Transverse colon (tissue), 4 donors: ENCODE measurements at regions not wholly inside any gene's neighbourhood (a gene's known extent, or its start where the extent isn't known, plus 50 kb on each side); places are given as distances from the start of the nearest gene placed in this dataset.

ENCODE experiments used
- DNase-seq: peaks from one replicate; pipeline ENCODE4 v3.0.0-alpha.2; 2019
- H3K27ac ChIP-seq, 4 donors: fragments of 200-600 bp; sonication (generic); 2 replicates each; pipeline ENCODE4 v1.5.1; 2016 to 2018; ENCODE audit warnings: inconsistent platforms in 4 of 4
- H3K27me3 ChIP-seq: fragments of 200-600 bp; sonication (generic); 2 replicates; pipeline ENCODE4 v1.5.1; 2017; ENCODE audit warnings: inconsistent platforms
- H3K36me3 ChIP-seq, 4 donors: fragments of 200-600 bp; sonication (generic); 2 replicates each; pipeline ENCODE4 v1.5.1; 2017 to 2019; ENCODE audit warnings: inconsistent platforms in 4 of 4
- H3K4me1 ChIP-seq, 4 donors: fragments of 200-600 bp; sonication (generic); 2 replicates each; pipeline ENCODE4 v1.5.1; 2017 to 2020; ENCODE audit warnings: inconsistent platforms in 4 of 4
- H3K4me3 ChIP-seq, 4 donors: fragments of 200-600 bp; sonication (generic); 1 replicate in 1 of 4; 2 replicates in 3 of 4; pipeline versions ENCODE4 v1.5.1 to v1.6.1; 2017 to 2019; ENCODE audit warnings: inconsistent platforms in 4 of 4
- H3K9me3 ChIP-seq, 2 donors: fragments of 200-600 bp; sonication (generic); 2 replicates each; pipeline ENCODE4 v1.5.1; 2017 to 2019; ENCODE audit warnings: inconsistent platforms in 2 of 2
- CTCF ChIP-seq, 5 experiments: fragments of 200-600 bp in 3 of 5; fragments of 450-650 bp in 2 of 5; sonication (generic) in 3 of 5; IDR thresholded peaks; 1 replicate in 2 of 5; 2 replicates in 3 of 5; pipeline ENCODE4 v1.5.1; 2016 to 2017; ENCODE audit warnings: antibody characterized with exemption in 5 of 5, inconsistent platforms in 3 of 5, mild to moderate bottlenecking in 2 of 5, moderate library complexity in 1 of 5
- EP300 ChIP-seq: sonication (generic); formaldehyde crosslinking; IDR thresholded peaks from one replicate; pipeline ENCODE4 v1.6.1; 2017; ENCODE audit warnings: antibody characterized with exemption, low read depth
- POLR2A ChIP-seq: fragments of 450-650 bp; IDR thresholded peaks from one replicate; pipeline ENCODE4 v1.6.1; 2016; ENCODE audit warnings: antibody characterized with exemption, mild to moderate bottlenecking, moderate library complexity
- POLR2AphosphoS5 ChIP-seq, 3 donors: sonication (generic); formaldehyde crosslinking; IDR thresholded peaks; one replicate each; pipeline ENCODE4 v1.6.1; 2016; ENCODE audit warnings: antibody characterized with exemption in 3 of 3
- WGBS, 2 donors: methylation state at CpG; one replicate each; pipeline ENCODE4 v1.1.5; 2018; ENCODE audit warnings: low coverage in 1 of 2; 5-methylcytosine and 5-hydroxymethylcytosine counted together
- in situ Hi-C, 4 donors: fragments of 200-750 bp; cut with MboI; loops; one replicate each; pipeline versions ENCODE4 v1.15.0 to v1.15.1; 2017; ENCODE audit warnings: low sequenced_read_pairs in 3 of 4, low pct_ligation_motif_present in 1 of 4, low pct_unique_long_range_greater_than_20kb in 1 of 4
- intact Hi-C: fragments of 100-400 bp; cut with DNase I; formaldehyde crosslinking; loops from one replicate; pipeline ENCODE4 v1.15.1; 2023; ENCODE audit warnings: low total_unique reads

- no peak for DNase-seq
- TF ChIP-seq CTCF (IDR thresholded peaks at IDR 0.05) (no peak), POLR2A (no peak), EP300 (no peak), POLR2AphosphoS5 (IDR thresholded peaks at IDR 0.05) (no peak)
- intact Hi-C loops (no loop called here), in situ Hi-C loops (no loop called here)
- H3K4me1 ChIP-seq = peaks cover 0 to 26% (median 0%) of the 10 kb centered on the region in 4 donors
- H3K27me3 ChIP-seq = no peaks in the 10 kb centered on the region
- H3K4me3 ChIP-seq = no peak overlapping the region
- H3K27ac ChIP-seq = no peak overlapping the region
- no peaks in the 10 kb centered on the region for H3K9me3 ChIP-seq
- H3K36me3 ChIP-seq = no peaks in the 10 kb centered on the region
Measured at GRCh38 chr10:64054392-64054791, 533.2 kb downstream of the REEP3 start.

GRCh38 chr10:64059884-64060283 lies 538.7 kb downstream of the REEP3 start:
- Histone ChIP-seq H3K27me3 (no peaks in the 10 kb centered on the region), H3K4me1 (peaks cover 0 to 6% (median 0%) of the 10 kb centered on the region in 4 donors), H3K36me3 (no peaks in the 10 kb centered on the region), H3K9me3 (no peaks in the 10 kb centered on the region), H3K27ac (no peak overlapping the region), H3K4me3 (no peak overlapping the region)
- TF ChIP-seq POLR2A (no peak), EP300 (no peak), CTCF (IDR thresholded peaks at IDR 0.05) (no peak), POLR2AphosphoS5 (IDR thresholded peaks at IDR 0.05) (no peak)
- intact Hi-C loops = no loop called here
- DNase-seq = no peak
- WGBS, 2 donors = 67 to 91% methylated on average over 1 of the region's 1 CpG
- in situ Hi-C loops = no loop called here

- H3K27ac ChIP-seq = no peak overlapping the region
- DNase-seq = no peak
- H3K9me3 ChIP-seq = no peaks in the 10 kb centered on the region
- no peaks in the 10 kb centered on the region for H3K36me3 ChIP-seq
- peaks cover 0 to 1% (median 0%) of the 10 kb centered on the region in 4 donors for H3K4me1 ChIP-seq
- WGBS, 2 donors = 78 to 88% methylated on average over 7 of the region's 7 CpGs
- TF ChIP-seq POLR2AphosphoS5 (IDR thresholded peaks at IDR 0.05) (no peak), EP300 (no peak), POLR2A (no peak), CTCF (IDR thresholded peaks at IDR 0.05) (no peak)
- in situ Hi-C loops (no loop called here), intact Hi-C loops (no loop called here)
- no peak overlapping the region for H3K4me3 ChIP-seq
- no peaks in the 10 kb centered on the region for H3K27me3 ChIP-seq
Measured at GRCh38 chr10:64060389-64060788, 539.2 kb downstream of the REEP3 start.

GRCh38 chr10:64062793-64063192 lies 541.6 kb downstream of the REEP3 start:
- H3K9me3 ChIP-seq = no peaks in the 10 kb centered on the region
- intact Hi-C loops (no loop called here), in situ Hi-C loops (no loop called here)
- no peak for TF ChIP-seq POLR2AphosphoS5 (IDR thresholded peaks at IDR 0.05)
- TF ChIP-seq CTCF (IDR thresholded peaks at IDR 0.05) = no peak
- no peak for TF ChIP-seq POLR2A
- no peak for TF ChIP-seq EP300
- no peaks in the 10 kb centered on the region for H3K36me3 ChIP-seq
- 56 to 62% methylated on average over 4 of the region's 4 CpGs for WGBS, 2 donors
- H3K27ac ChIP-seq = no peak overlapping the region
- no peak for DNase-seq
- H3K4me1 ChIP-seq = peaks cover 0 to 4% (median 0%) of the 10 kb centered on the region in 4 donors
- H3K4me3 ChIP-seq = no peak overlapping the region
- no peaks in the 10 kb centered on the region for H3K27me3 ChIP-seq
